GM19463 (cell line): ENCODE measurements at regions not wholly inside any gene's neighbourhood (a gene's known extent, or its start where the extent isn't known, plus 50 kb on each side); places are given as distances from the start of the nearest gene placed in this dataset.
"Not testable (repeated sequence)": the region's sequence is repeated elsewhere in the genome, so short reads cannot be mapped to it uniquely, and the experiment has no call there.

Experiments
- ATAC-seq: cut with Tn5 transposase; IDR thresholded peaks from one replicate; pipeline ENCODE4 v1.9.1; 2021; ENCODE audit warnings: mild to moderate bottlenecking, moderate library complexity; ENCODE audit not compliant: unreplicated experiment

DNA sequence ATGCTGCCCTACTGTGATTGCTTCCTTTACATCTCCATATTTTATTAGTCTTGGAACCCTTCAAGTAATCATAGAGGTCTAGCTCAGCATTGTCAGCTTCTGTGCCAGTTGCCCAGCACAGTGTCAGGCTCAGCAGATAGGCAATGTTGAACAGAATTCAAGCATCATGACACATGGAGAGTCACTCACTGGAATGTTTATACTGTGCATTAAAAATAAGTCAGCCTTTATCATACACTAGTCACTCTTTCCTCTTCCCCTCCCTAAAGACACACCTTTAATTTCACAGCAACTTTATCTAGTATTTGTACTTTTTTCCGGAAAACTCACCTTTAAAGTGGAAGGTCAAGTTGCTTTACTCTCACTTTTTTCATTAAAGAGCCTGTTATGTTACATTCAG is 253.8 kb upstream of the CDH11 start:
- ATAC-seq, result no peak

DNA sequence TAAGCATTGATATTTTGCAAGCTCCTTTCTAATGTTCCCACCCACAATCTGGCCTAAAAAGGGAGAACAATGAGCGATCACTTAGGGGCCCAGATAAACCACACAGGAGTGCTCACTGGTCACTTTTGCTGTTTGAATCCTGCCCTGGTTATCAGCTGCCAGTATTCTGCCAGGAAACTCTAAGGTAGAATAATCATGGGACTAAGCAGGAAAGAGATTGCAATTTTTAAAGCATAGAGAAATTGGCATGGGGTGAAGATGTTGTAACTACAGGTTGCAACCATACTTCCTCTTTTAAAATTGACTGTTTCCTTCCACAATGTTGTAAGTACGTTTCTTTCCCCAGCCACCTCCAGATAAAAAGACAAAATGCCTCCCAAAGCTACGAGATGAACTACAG is 251.2 kb upstream of the CDH11 start:
- no peak for ATAC-seq

DNA sequence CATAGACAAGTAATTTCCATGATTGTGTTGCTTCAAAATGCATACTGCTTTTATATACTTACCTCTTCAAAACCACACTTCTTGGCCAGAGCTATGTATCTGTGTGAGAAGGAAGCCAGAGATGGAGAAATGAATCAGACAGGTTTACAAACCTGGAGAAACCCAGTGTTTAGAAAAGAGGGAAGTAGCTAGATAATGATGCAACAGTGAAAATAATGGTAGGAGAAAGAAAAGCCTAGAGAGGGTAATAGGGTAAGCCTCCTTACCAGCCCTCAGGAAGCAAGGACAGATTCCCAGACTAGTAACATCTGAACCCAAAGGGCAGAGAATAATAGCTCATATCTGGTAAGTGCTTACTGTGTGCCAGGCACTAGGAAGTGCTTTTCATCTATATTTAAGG is 250.3 kb upstream of the CDH11 start:
- no peak for ATAC-seq

DNA sequence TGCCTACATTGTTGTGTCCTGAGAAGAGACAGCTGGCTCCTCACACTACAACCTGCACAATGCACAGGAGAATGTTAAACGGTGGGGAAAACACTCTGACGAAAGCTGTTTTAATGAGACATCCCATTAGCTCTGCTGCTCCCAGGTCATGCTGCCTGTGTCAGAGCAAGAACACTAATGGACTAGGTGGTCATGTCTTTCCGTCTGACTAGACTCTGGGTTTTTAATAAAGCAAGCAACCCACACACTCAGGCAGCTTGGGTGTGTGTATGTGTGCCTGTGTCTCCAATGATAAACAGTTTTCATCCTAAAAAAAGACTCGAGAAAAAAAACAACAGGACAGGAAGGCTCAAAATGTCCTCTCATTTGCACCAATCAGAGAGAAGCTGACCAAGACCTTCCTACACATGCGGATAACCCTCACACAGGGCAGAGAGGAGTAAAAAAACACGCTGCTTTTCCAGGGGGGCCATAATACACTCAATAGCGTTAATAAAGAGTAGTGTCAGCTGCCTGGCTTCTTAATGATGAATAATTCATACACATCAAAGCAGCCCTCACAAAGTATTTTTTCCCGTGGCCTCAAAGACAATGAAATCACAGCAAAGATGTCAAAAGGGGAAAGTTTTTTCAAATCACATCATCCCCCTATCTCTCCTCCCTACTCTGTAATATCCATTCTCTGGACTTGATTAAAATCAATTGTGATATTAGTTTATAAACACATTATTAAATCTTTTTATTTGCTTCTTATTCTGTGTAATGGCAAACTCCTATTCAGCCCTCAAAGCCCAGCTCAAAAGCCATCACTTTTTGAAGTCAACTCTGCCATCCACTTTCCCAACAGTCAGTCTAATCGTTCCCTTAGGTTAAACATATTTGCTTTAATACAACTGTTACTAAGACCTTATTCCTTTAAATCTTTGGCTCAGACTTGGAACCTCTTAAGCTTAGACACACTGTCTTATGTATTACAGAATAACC is 244.2 kb upstream of the CDH11 start:
- ATAC-seq, result no peak

DNA sequence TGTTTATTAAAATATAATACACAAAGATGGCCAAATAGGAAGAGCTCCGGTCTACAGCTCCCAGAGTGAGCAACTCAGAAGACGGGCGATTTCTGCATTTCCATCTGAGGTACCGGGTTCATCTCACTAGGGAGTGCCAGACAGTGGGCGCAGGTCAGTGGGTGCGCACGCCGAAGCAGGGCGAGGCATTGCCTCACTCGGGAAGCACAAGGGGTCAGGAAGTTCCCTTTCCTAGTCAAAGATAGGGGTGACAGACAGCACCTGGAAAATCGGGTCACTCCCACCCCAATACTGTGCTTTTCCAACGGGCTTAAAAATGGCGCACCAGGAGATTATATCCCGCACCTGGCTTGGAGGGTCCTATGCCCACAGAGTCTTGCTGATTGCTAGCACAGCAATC is 234.9 kb upstream of the CDH11 start:
- ATAC-seq, result not testable (repeated sequence)

DNA sequence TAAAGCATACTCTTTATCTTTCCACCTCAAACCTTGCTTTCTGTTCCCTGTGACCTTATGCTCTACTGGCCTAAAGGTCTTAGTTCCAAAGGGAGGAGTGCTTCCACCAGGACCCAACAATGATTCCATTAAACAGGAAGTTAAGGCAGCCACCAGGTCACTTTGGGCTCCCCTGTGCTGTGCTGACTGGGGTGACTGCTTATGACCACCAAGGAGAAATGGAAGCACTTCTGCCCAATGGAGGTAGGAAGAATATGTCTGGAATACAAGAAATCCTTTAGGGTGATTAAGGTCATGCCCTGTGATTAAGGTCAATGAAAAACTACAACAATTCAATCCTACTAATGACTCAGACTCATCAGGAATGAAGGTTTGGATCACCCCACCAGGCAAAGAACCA is 233.8 kb upstream of the CDH11 start:
- no peak for ATAC-seq

DNA sequence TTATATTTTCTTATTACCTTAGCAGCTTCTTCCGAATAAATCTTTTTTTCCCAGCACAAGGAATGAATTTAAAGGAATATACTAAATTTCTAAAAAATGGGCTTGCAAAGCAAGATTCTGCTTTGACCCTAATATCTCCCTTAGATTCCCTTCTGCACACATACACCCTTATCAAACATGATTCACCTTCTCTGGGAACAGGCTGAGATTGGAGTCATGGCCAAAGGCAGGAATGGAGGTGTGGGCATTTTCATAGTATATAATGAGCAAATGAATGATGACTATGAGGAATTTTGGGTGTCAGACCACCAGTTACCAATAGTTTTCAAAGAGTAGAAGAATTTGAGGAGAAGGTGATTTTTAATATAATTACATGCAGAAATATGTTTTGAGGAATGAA is 231.3 kb upstream of the CDH11 start:
- ATAC-seq, result no peak

DNA sequence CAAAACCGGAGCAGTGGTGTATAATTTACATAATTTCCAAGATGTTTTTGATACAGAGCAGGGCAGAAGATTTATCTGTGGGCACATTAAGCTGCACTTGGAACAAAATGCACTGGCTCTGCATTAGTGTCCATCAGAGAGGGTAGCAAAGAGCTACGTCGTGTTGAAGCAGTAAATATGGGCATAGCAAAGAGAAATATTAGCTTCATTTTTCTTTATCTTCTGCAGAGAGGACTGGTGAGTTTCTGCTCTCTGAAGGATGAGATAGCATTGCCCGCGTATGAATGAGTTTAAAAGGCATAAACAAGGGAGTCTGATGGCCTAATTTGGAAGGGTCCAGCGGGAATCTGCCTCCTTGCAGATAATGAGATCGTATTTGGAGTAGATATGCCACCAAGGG is 227.8 kb upstream of the CDH11 start:
- ATAC-seq, result no peak

DNA sequence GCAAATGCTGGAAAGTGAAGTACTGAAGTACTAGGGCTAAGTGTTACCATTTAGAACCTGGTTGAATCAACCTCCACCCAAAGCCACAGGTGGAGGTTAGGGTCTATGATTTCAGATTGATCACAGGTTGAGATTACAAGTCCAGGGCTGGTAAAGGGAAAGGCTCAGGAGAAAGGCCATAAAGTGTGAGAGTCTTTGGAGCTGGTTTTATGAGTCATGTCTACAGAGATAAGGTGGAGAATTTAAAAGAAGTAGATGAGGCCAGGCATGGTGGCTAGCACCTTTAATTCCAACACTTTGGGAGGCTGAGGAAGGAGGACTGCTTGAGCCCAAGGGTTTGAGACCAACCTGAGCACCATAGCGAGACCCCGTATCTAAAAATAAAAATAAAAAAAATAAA is 221.7 kb upstream of the CDH11 start:
- no peak for ATAC-seq

DNA sequence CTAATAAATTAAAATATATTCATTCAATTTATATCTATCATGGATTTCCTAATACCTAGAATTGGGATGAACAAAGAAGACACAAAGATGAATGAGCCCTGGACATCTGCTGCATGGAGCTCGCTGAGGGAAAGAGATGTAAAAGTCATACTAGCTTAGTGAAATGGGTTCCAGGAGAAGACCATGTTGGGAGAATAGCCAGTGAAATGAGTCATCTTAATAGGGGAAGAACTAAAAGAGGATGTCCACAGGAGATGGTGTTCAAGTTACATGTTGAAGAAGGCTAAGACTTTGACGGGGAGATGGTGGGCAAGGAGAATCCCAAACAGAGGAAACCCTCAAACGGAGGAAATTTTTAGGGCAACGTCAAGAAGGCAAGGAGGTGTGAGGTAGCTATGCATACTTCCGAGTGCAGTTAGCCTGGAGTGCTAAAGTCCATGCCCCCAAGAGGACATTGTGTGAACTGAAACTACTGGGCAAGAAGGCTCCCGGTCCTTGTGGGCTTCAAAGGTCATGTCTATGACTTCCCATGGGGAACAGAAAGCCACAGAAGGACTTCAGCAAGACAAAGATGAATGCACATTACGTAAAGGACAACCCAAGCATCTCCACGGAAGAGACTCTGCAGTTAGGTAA is 220.5 kb upstream of the CDH11 start:
- no peak for ATAC-seq

DNA sequence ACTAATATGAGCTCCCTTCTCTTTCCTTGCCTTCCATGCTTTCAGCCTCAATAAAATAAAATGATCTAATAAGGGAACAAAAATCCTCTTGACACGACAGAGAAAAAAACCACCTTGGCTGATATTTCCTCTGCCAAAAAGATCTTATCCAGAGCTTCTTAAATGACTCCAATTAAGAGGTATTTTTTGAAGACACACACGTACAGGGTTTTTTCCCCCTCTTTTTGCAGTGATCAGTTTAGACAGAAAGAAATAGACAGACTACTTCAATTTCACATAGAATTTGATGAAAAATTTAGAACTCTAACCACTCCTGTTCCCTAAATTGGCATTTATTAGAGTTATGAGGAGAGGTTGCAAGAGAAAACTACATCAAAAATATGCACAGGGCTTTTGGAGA is 217.2 kb upstream of the CDH11 start:
- no peak for ATAC-seq

DNA sequence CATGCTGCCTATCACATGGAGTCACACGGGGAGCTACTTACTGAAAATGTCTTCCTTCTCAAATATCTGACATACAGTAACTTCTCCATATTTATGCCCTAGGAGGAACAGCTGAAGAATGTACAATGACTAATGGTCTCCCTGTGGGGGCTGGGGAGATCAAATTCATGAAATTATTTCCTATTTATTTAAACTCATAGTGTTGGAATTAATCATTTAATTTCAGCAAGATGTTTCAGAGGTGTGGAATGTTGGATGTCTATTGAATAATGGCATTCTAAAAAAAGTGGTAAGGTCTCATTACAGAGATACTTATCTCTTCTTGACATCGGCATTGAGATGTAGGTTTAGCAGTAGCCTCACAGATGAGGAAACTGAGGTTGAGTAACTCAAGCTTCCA is 214.3 kb upstream of the CDH11 start:
- no peak for ATAC-seq

DNA sequence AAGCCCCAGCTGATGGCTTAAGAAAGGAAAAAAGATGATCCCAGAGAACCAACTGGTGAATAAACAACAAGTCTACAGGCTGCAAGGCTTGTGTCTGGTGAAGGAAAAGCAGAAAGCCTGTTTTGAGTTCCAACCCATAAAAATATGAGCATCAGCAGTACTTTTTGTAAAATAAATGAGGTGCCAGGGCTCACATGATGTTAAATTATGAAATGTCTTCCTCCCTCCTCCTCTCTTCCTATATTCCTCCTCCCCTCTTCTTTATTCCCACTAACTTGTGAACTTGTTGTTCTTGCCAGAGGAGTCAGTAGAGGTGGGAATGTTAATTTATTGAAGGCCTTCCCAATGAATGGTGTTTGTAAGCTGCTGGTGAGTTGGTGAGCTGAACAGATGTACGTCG is 212.2 kb upstream of the CDH11 start:
- no peak for ATAC-seq

DNA sequence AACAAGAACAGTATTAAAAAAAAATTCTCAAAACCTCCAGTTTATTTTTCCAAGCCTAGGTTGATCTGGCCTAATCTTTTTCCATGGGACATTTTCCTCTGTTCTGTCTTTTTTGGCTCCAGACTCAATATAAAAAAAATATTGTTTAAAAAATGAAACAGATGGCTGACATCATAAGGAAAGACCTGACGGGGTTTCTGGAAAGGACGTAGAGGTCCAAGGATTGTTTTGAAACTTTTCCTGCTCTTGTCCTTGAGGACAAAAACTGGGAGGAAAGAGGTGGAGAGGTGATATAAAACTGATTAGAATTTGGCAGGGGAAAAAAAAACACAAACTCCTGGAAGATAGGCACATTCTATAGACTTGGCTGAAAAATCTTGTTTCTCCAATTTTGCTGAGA is 211.4 kb upstream of the CDH11 start:
- ATAC-seq, result no peak

DNA sequence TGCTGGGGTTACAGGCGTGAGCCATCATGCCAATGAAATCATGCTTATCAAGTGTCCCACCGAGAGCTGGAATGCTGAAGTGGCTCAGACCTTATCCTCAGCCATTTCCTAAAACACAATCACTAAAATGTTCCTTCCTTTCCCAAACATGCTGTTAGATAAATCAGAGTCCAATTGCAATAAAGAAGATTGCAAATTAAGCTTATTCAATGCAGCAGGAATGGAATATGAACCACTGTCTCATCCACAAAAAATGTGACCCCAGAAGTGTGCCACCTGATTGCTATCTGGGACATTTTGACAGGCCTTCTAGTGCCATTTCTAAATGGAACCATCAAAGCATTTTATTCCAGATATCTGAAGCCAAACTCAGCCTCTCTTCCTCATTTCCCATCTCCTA is 205.5 kb upstream of the CDH11 start:
- no peak for ATAC-seq

DNA sequence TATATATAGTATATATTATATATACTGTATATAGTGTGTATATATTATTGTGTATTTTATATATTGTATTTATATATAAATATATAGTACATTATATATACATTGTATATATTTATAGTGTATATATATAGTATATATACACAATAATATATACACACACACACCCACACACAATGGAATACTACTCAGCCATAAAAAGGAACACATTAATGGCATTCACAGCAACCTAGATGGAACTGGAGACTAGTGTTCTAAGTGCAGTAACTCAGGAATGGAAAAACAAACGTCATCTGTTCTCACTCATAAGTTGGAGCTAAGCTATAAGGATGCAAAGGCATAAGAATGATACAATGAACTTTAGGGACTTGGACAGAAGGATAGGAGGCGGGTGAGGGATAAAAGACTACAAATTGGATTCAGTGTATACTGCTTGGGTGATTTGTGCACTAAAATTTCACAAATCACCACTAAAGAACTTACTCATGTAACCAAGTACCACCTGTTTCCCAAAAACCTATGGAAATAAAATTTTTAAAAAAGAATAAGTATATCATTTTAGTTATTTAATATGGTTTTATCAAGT is 201.9 kb upstream of the CDH11 start:
- no peak for ATAC-seq

DNA sequence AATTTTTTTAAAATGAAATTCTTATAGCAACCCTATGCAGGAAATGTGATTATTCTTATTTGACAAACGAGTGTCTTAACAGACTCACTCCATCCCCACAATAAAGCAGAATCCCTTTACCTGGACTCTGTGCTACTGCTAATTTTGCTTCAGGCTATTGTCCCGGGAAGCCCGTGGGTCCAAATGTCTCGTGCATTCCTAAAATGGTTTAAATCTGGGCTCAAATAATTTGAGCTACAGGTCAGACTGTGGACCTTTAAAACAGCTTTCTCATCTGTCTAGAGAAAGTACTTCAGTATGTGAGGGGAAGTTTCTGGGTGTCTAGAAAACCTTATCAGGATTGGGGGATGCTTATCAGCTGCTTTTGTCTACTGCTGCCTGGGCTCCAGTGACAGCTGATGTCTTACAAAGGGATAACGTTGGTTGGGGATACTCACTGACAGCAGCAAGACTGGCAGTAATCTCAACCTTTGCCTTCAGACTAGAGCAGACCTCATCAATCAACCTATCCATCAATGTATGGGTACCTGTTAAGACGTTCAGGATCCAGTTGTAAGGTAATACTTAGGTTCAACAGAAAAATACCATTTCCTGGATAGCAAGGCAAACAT is 197.9 kb upstream of the CDH11 start:
- no peak for ATAC-seq

DNA sequence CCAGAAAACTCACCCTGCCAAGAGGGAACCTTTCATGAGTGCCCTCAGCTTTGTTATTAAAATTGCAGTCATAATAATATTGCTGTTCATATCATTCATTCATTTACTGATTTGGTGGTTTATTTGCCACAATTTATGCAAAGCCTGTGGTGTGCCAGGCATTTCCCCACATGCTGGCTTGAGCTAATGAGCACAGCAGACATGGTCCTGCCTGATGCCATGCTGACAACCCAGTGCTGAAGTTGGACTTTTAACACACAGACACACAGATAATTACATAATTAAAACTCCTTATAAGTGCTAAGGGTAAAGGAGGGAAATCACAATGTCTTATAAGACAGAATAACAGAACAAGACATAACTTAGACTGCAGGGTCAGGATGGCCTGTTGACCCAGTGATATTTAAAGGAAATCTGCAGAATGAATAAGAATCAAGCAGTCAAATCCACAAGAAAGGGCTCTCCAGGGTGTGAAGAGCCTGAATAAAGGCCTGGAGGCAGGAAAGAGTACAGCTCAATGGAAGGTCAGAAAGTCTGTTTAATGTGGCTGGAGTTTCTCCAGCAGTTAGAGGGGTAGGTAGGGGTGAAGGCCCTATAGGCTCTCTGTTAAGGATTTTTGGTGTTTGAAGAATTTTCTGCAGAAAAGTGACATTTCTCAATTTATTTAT is 196.9 kb upstream of the CDH11 start:
- ATAC-seq, result no peak

DNA sequence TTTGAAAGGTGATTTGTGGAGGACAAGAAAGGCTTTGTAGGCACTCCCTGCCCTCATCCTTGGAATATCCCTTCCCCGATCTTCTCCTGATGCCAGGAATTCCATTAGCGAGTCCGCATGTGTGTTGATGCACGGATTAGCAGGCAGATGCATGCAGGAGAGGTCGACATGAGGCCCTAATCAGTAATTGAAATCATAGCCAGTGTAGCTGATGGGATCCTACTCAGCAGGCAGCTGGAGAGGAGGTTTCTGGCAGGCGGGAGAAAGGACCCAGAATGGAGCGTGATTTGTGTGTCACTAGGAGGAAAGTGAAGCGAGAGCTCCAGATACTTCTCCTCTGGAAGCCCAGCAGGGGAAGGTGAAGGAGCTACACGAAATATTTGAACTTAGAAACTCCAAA is 196.3 kb upstream of the CDH11 start:
- ATAC-seq, result no peak

DNA sequence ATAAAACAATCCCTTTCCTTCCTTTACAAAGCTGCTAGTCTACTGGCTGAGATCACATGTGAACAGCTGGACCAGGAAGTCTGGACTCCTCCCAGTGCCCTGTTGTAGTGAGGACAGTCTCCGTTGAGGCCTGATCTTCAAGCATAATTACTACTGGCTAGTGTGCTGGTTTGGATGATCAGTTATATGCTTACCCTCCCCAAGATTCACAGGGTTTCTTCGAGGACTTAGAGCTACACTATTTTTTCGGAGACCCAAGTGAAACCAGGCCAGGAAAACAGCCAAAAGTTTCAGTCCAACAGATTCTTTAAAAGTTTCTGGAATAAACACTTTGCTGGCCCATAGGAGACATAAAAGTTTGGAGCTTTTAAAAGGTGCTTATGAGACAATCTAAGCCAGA is 194.9 kb upstream of the CDH11 start:
- no peak for ATAC-seq
